Endothelial cell of umbilical vein (primary cell): ENCODE measurements at regions not wholly inside any gene's neighbourhood (a gene's known extent, or its start where the extent isn't known, plus 50 kb on each side); places are given as distances from the start of the nearest gene placed in this dataset.

Source experiments
- BruUV-seq: library from RNA; stranded (reverse); fragments of 400-500 nt; replicated peaks from 2 replicates; lab custom pipeline; 2021; lab: Mats Ljungman, UMichigan
- CTCF ChIA-PET: fragments of 300-600, 350-600 bp; sonication (Branson Sonifier 250); formaldehyde crosslinking; loops from one replicate; lab custom pipeline; 2021; ENCODE audit warnings: antibody characterized with exemption, inconsistent platforms; lab: Charles Lee
- POLR2A ChIA-PET: fragments of 300-600, 350-600 bp; sonication (Branson Sonifier 250); formaldehyde crosslinking; loops from one replicate; lab custom pipeline; 2021; ENCODE audit warnings: antibody characterized with exemption, inconsistent platforms; lab: Charles Lee
- DNase-seq: peaks from one replicate; pipeline ENCODE4 v3.0.0-alpha.2; 2011; ENCODE audit warnings: low read depth, low spot score
- FAIRE-seq: peaks from 2 replicates; lab custom pipeline; 2011; peaks lifted over from hg19 to GRCh38; lab: Jason Lieb, UNC
- H2AFZ ChIP-seq: 2 replicates; pipeline ENCODE4 v1.6.0; 2012; ENCODE audit warnings: low read depth, low read length, control low read depth, inconsistent platforms
- H3K27ac ChIP-seq: 2 replicates; pipeline ENCODE4 v1.5.1; 2011; ENCODE audit warnings: low read depth, mild to moderate bottlenecking, control low read depth, low read length, moderate library complexity; ENCODE audit not compliant: insufficient read depth
- H3K27me3 ChIP-seq, 2 experiments: 2 replicates each; pipeline versions ENCODE4 v1.6.0 to v1.6.1; 2011; ENCODE audit warnings: low read length in 2 of 2, mixed read lengths in 1 of 2; ENCODE audit not compliant: control insufficient read depth in 2 of 2, insufficient read depth in 2 of 2
- H3K36me3 ChIP-seq, 2 experiments: 2 replicates in 1 of 2; 3 replicates in 1 of 2; pipeline ENCODE4 v1.5.1; 2011; ENCODE audit warnings: low read length in 2 of 2, mild to moderate bottlenecking in 1 of 2, moderate library complexity in 1 of 2; ENCODE audit not compliant: control insufficient read depth in 2 of 2, insufficient read depth in 2 of 2; ENCODE audit errors: extremely low read depth in 1 of 2
- H3K4me1 ChIP-seq: 3 replicates; pipeline ENCODE4 v1.5.1; 2011; ENCODE audit warnings: mild to moderate bottlenecking, low read length; ENCODE audit not compliant: control insufficient read depth, insufficient read depth; ENCODE audit errors: extremely low read depth
- H3K4me2 ChIP-seq: 2 replicates; pipeline ENCODE4 v1.6.1; 2011; ENCODE audit warnings: low read length, control low read depth, mixed read lengths; ENCODE audit not compliant: insufficient read depth
- H3K4me3 ChIP-seq, 3 experiments: fragments of 200-600 bp in 1 of 3; sonication (generic), shearing (Covaris generic) in 1 of 3; replicated peaks in 1 of 3; 2 replicates each; pipeline ENCODE4 v1.5.1; 2011 to 2016; ENCODE audit warnings: control low read depth in 3 of 3, low read length in 3 of 3, mild to moderate bottlenecking in 2 of 3, inconsistent platforms in 1 of 3, low read depth in 1 of 3, moderate library complexity in 1 of 3; ENCODE audit not compliant: insufficient read depth in 1 of 3
- H3K79me2 ChIP-seq: 2 replicates; pipeline ENCODE4 v1.6.0; 2012; ENCODE audit warnings: low read length, inconsistent platforms; ENCODE audit not compliant: control insufficient read depth, insufficient read depth
- H3K9ac ChIP-seq: replicated peaks from 2 replicates; pipeline ENCODE3; 2011; ENCODE audit warnings: low read length, control low read depth; ENCODE audit not compliant: insufficient read depth; ENCODE audit errors: extremely low read depth
- H3K9me1 ChIP-seq: replicated peaks from 3 replicates; pipeline ENCODE4 v1.6.0; 2011; ENCODE audit warnings: mild to moderate bottlenecking, low read length; ENCODE audit not compliant: control insufficient read depth, insufficient read depth; ENCODE audit errors: extremely low read depth
- H3K9me3 ChIP-seq: replicated peaks from 2 replicates; pipeline ENCODE4 v1.5.1; 2012; ENCODE audit warnings: low read length, inconsistent platforms; ENCODE audit not compliant: control insufficient read depth, insufficient read depth
- H4K20me1 ChIP-seq: replicated peaks from 2 replicates; pipeline ENCODE3; 2011; ENCODE audit warnings: mild to moderate bottlenecking, low read length; ENCODE audit not compliant: control insufficient read depth, insufficient read depth; ENCODE audit errors: extremely low read depth
- EZH2 ChIP-seq: IDR thresholded peaks from 2 replicates; pipeline ENCODE4 v1.6.1; 2012; ENCODE audit warnings: borderline replicate concordance, low read depth, mild to moderate bottlenecking, moderate library complexity, low read length, inconsistent platforms; ENCODE audit not compliant: severe bottlenecking
- GATA2 ChIP-seq: IDR thresholded peaks from 2 replicates; pipeline ENCODE4 v1.7.0; 2011; ENCODE audit warnings: low read depth, mild to moderate bottlenecking, moderate library complexity, mixed read lengths, low read length; ENCODE audit not compliant: insufficient read length, insufficient read depth
- MAX ChIP-seq: IDR thresholded peaks from 2 replicates; pipeline ENCODE4 v1.6.1; 2011; ENCODE audit not compliant: insufficient read depth, insufficient read length
- POLR2A ChIP-seq: IDR thresholded peaks from 2 replicates; pipeline ENCODE4 v1.6.1; 2012; ENCODE audit warnings: low read depth, mild to moderate bottlenecking, control low read depth, low read length
- dilution Hi-C: fragments of 300-500 bp; cut with MboI; formaldehyde crosslinking; loops from one replicate; pipeline ENCODE4 v1.15.0; 2019; ENCODE audit warnings: low sequenced_read_pairs; ENCODE audit not compliant: extremely low pct_ligation_motif_present
- intact Hi-C: fragments of 100-400 bp; cut with micrococcal nuclease; formaldehyde crosslinking; loops from one replicate; pipeline ENCODE4 v1.10.0; 2022

GRCh38 chr10:108966005-108966404 lies 957.3 kb downstream of the XPNPEP1 start:
- no peaks in the 10 kb centered on the region for H3K9me3 ChIP-seq
- H3K79me2 ChIP-seq, result no peaks in the 10 kb centered on the region
- no TSS peak for BruUV-seq
- H3K9ac ChIP-seq, result no peak overlapping the region
- ChIA-PET POLR2A (no interaction called here), CTCF (no interaction called here)
- FAIRE-seq (no peak), DNase-seq (no peak)
- H3K9me1 ChIP-seq, result no peaks in the 10 kb centered on the region
- H3K27ac ChIP-seq, result no peak overlapping the region
- H3K4me3 ChIP-seq, result no peak overlapping the region
- TF ChIP-seq EZH2 (no peak), MAX (no peak)
- dilution Hi-C loops (no loop called here), intact Hi-C loops (no loop called here)
- no peak overlapping the region for H2AFZ ChIP-seq
- H3K27me3 ChIP-seq, result no peaks in the 10 kb centered on the region
- H4K20me1 ChIP-seq, result no peaks in the 10 kb centered on the region
- H3K36me3 ChIP-seq, result no peaks in the 10 kb centered on the region
- no peak overlapping the region for H3K4me2 ChIP-seq
- no peaks in the 10 kb centered on the region for H3K4me1 ChIP-seq

- no peaks in the 10 kb centered on the region for H3K27me3 ChIP-seq
- no peak overlapping the region for H2AFZ ChIP-seq
- BruUV-seq, result no TSS peak
- H3K9me3 ChIP-seq, result peaks cover 3% of the 10 kb centered on the region
- no peaks in the 10 kb centered on the region for H3K79me2 ChIP-seq
- no peaks in the 10 kb centered on the region for H3K36me3 ChIP-seq
- dilution Hi-C loops (no loop called here), intact Hi-C loops (no loop called here)
- no peak overlapping the region for H3K4me2 ChIP-seq
- TF ChIP-seq POLR2A, result no peak
- TF ChIP-seq GATA2, result no peak
- FAIRE-seq, result no peak
- no peak overlapping the region for H3K4me3 ChIP-seq
- no peak overlapping the region for H3K9ac ChIP-seq
- no peaks in the 10 kb centered on the region for H3K4me1 ChIP-seq
- ChIA-PET CTCF (no interaction called here), POLR2A (no interaction called here)
- no peaks in the 10 kb centered on the region for H3K9me1 ChIP-seq
- no peak overlapping the region for H3K27ac ChIP-seq
- no peak for DNase-seq
- no peaks in the 10 kb centered on the region for H4K20me1 ChIP-seq
Measured at GRCh38 chr10:108962172-108962571, 961.1 kb downstream of the XPNPEP1 start.
